GM11168 (cell line): ENCODE measurements at regions not wholly inside any gene's neighbourhood (a gene's known extent, or its start where the extent isn't known, plus 50 kb on each side); places are given as distances from the start of the nearest gene placed in this dataset.
"Not testable (repeated sequence)": the region's sequence is repeated elsewhere in the genome, so short reads cannot be mapped to it uniquely, and the experiment has no call there.

Source experiments
- in situ Hi-C: fragments of 300-500 bp; cut with MboI; formaldehyde crosslinking; loops from one replicate; pipeline ENCODE4 v1.12.0; 2022; ENCODE audit warnings: low sequenced_read_pairs; ENCODE audit not compliant: unreplicated experiment

DNA sequence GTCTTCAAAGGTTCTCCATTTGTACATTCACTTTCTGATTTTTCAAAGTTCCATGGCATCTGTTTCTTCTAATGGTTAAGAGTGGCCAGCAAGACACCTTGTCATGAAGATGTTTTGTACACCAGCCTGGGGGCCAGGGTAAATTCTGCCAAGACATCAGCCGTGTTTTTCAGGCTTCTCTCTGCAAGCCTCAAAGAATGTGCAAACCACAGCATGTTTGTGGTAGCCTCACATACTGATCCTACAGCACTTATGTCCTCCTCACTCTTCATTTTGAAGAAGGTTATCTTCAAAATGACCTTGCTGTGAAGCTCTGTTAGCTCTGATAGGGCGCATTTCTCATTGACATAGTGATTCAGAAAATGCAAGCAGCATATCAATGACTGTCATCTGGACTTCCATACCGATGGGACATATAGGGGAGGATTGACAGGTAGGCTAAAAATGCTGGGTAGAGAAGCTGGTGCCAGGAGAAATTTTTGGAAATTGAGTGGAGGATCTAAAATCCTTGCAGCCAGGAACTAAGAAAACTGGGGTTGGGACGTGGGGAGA lies 59.3 kb upstream of the SPTLC3 start:
- in situ Hi-C loops = loop anchor here (25.0 kb wide), 1 partner anchor 163 kb away; no protein-coding TSS in a partner anchor

DNA sequence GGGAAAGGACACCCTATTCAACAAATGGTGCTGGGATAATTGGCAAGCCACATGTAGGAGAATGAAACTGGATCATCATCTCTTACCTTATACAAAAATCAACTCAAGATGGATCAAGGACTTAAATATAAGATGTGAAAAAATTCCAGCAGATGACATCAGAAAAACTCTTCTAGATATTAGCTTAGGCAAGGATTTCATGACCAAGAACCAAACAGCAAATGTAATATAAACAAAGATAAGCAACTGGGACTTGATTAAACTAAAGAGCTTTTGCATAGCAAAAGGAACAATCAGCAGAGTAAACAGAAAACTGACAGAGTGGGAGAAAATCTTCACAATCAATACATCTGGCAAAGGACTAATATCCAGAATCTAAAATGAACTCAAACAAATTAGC lies 54.5 kb upstream of the SPTLC3 start:
- in situ Hi-C loops = not testable (repeated sequence)

DNA sequence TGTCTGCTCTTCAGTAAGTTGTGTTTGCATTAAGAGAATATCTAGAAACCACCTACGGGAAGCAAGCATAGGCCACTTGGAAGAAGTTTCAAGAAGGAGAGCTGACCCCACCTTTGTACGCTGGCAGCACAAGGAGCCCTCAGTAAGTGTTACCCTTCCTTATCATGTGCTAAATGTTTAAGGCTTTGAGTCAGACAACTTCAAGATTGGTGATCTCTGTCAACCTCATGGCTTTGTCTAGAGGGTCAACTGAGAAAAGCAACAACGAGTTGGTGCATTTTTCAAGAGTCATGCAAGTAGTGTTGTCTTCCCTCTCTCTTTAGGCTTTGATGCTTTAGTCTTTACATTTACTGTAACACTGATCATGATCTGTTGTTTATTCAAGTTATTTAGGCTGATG lies 53.2 kb upstream of the SPTLC3 start:
- in situ Hi-C loops = no loop called here

DNA sequence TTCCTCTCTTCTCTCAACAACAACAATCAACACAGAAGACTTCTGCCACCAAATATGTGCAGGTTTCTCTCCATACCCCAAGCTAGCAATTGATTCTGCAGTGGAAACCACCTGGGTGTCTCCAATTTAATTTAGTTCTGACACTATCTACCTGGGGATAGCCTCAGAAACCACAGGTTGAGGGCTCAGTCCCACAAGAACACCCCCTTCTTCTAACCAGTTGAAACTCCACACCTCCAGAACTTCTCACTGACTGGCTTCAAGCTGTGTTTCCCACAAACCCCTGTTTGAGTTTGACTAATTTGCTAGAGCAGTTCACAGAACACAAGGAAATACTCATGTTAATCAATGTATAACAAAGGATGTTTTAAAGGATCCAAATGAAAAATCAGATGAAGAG lies 52.5 kb upstream of the SPTLC3 start:
- in situ Hi-C loops = no loop called here

DNA sequence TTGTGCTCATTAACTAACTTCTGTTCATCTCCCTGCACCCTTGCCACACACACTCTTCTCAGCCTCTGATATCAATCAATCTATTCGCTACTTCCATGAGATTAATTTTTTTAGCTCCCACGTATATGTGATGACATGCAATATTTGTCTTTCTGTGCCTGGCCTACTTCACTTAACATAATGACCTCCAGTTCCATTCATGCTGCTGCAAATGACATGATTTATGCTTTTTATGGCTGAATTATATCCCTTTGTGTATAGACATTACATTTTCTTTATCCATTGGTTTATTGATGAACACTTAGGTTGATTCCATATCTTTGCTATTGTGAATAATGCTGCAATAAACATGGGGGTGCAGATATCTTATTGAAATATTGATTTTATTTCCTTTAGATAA lies 50.8 kb upstream of the SPTLC3 start:
- in situ Hi-C loops = no loop called here
